K562 (cell line): ENCODE measurements at regions not wholly inside any gene's neighbourhood (a gene's known extent, or its start where the extent isn't known, plus 50 kb on each side); places are given as distances from the start of the nearest gene placed in this dataset.

Source experiments
- CEBPG ChIP-seq, 3 experiments: fragments of 200-800 bp in 1 of 3; sonication (Bioruptor generic) in 1 of 3; sonication (generic) in 1 of 3; formaldehyde crosslinking in 1 of 3; IDR thresholded peaks in 2 of 3; conservative IDR thresholded peaks in 1 of 3; 2 replicates each; pipeline versions ENCODE4 v1.6.1 to v1.8.0; 2016 to 2022; ENCODE audit warnings: missing compliant biosample characterization in 2 of 3, missing genetic modification characterization in 2 of 3, mild to moderate bottlenecking in 1 of 3, missing genetic modification reagents in 1 of 3
- HDAC6 ChIP-seq: IDR thresholded peaks from 2 replicates; pipeline ENCODE4 v1.6.1; 2012; ENCODE audit warnings: low read depth, mild to moderate bottlenecking, control low read depth, inconsistent platforms, low read length, moderate library complexity
- NCOA1 ChIP-seq: fragments of 450-650 bp; IDR thresholded peaks from 2 replicates; pipeline ENCODE4 v1.6.1; 2016; ENCODE audit warnings: low read depth
- TF ChIP-seq, protein P1 (sequence below): sonication (generic); formaldehyde crosslinking; IDR thresholded peaks from 2 replicates; pipeline ENCODE4 v1.8.0; 2022; ENCODE audit warnings: mild to moderate bottlenecking, missing genetic modification reagents
- TF ChIP-seq, protein P2 (sequence below): fragments of 250-450 bp; sonication (Bioruptor Pico); IDR thresholded peaks from 2 replicates; pipeline ENCODE4 v1.4.0; 2020; ENCODE audit warnings: mild to moderate bottlenecking, moderate library complexity
- TF ChIP-seq, protein P3 (sequence below): fragments of 250-450 bp; sonication (Bioruptor Pico); IDR thresholded peaks from 2 replicates; pipeline ENCODE4 v1.5.1; 2021; ENCODE audit warnings: mild to moderate bottlenecking
- TF ChIP-seq, protein P4 (sequence below): fragments of 250-450 bp; sonication (Bioruptor Pico); IDR thresholded peaks from 2 replicates; pipeline ENCODE4 v1.4.0; 2020; ENCODE audit warnings: borderline replicate concordance
- TF ChIP-seq, protein P5 (sequence below): fragments of 150-350 bp; conservative IDR thresholded peaks from 2 replicates; pipeline ENCODE4 v1.6.1; 2014; ENCODE audit warnings: low read length

DNA sequence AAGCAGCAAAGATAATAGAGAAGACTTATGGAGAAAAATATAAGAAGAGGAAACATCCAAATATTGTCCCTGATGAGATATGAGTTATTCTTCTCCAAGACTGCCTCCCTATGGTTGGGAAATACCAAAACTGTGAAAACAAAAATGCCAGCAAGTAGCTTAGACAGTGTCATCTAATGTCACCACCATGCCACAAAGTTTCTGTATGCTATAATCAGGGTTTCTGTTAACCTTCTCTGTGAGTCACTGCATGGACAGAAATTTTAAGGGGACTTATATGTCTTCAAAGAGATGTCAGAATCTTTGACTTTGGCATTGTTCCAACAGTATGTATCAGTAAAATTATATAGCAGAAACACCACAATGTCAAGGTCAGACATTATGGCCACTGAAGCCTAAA is 222.6 kb downstream of the KDM5D start (continued):
- TF ChIP-seq, protein P1, sequence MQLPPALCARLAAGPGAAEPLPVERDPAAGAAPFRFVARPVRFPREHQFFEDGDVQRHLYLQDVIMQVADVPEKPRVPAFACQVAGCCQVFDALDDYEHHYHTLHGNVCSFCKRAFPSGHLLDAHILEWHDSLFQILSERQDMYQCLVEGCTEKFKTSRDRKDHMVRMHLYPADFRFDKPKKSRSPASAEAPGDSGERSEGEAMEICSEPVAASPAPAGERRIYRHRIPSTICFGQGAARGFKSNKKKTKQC (CRISPR knock-in tag): no peak
- TF ChIP-seq, protein P2, sequence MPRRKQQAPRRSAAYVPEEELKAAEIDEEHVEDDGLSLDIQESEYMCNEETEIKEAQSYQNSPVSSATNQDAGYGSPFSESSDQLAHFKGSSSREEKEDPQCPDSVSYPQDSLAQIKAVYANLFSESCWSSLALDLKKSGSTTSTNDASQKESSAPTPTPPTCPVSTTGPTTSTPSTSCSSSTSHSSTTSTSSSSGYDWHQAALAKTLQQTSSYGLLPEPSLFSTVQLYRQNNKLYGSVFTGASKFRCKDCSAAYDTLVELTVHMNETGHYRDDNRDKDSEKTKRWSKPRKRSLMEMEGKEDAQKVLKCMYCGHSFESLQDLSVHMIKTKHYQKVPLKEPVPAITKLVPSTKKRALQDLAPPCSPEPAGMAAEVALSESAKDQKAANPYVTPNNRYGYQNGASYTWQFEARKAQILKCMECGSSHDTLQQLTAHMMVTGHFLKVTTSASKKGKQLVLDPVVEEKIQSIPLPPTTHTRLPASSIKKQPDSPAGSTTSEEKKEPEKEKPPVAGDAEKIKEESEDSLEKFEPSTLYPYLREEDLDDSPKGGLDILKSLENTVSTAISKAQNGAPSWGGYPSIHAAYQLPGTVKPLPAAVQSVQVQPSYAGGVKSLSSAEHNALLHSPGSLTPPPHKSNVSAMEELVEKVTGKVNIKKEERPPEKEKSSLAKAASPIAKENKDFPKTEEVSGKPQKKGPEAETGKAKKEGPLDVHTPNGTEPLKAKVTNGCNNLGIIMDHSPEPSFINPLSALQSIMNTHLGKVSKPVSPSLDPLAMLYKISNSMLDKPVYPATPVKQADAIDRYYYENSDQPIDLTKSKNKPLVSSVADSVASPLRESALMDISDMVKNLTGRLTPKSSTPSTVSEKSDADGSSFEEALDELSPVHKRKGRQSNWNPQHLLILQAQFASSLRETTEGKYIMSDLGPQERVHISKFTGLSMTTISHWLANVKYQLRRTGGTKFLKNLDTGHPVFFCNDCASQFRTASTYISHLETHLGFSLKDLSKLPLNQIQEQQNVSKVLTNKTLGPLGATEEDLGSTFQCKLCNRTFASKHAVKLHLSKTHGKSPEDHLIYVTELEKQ (CRISPR knock-in tag): no peak
- TF ChIP-seq NCOA1 (no peak), HDAC6 (no peak), CEBPG (CRISPR knock-in tag; IDR thresholded peaks at IDR 0.05) (no peak), CEBPG (tag; conservative IDR thresholded peaks at IDR 0.05 in 1 of 2, IDR thresholded peaks at IDR 0.05 in 1 of 2) (no peak)
- TF ChIP-seq, protein P3, sequence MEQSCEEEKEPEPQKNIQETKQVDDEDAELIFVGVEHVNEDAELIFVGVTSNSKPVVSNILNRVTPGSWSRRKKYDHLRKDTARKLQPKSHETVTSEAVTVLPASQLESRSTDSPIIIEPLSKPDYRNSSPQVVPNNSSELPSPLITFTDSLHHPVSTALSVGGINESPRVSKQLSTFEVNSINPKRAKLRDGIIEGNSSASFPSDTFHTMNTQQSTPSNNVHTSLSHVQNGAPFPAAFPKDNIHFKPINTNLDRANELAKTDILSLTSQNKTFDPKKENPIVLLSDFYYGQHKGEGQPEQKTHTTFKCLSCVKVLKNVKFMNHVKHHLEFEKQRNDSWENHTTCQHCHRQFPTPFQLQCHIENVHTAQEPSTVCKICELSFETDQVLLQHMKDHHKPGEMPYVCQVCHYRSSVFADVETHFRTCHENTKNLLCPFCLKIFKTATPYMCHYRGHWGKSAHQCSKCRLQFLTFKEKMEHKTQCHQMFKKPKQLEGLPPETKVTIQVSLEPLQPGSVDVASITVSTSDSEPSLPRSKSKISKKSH (CRISPR knock-in tag): no peak
- TF ChIP-seq, protein P4, sequence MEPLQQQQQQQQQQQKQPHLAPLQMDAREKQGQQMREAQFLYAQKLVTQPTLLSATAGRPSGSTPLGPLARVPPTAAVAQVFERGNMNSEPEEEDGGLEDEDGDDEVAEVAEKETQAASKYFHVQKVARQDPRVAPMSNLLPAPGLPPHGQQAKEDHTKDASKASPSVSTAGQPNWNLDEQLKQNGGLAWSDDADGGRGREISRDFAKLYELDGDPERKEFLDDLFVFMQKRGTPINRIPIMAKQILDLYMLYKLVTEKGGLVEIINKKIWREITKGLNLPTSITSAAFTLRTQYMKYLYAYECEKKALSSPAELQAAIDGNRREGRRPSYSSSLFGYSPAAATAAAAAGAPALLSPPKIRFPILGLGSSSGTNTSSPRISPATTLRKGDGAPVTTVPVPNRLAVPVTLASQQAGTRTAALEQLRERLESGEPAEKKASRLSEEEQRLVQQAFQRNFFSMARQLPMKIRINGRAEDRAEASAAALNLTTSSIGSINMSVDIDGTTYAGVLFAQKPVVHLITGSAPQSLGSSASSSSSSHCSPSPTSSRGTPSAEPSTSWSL (CRISPR knock-in tag): no peak
- TF ChIP-seq, protein P5, sequence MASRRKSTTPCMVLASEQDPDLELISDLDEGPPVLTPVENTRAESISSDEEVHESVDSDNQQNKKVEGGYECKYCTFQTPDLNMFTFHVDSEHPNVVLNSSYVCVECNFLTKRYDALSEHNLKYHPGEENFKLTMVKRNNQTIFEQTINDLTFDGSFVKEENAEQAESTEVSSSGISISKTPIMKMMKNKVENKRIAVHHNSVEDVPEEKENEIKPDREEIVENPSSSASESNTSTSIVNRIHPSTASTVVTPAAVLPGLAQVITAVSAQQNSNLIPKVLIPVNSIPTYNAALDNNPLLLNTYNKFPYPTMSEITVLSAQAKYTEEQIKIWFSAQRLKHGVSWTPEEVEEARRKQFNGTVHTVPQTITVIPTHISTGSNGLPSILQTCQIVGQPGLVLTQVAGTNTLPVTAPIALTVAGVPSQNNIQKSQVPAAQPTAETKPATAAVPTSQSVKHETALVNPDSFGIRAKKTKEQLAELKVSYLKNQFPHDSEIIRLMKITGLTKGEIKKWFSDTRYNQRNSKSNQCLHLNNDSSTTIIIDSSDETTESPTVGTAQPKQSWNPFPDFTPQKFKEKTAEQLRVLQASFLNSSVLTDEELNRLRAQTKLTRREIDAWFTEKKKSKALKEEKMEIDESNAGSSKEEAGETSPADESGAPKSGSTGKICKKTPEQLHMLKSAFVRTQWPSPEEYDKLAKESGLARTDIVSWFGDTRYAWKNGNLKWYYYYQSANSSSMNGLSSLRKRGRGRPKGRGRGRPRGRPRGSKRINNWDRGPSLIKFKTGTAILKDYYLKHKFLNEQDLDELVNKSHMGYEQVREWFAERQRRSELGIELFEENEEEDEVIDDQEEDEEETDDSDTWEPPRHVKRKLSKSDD: no peak
